Dedifferentiated amniotic fluid mesenchymal stem cell (primary cell): ENCODE measurements at regions not wholly inside any gene's neighbourhood (a gene's known extent, or its start where the extent isn't known, plus 50 kb on each side); places are given as distances from the start of the nearest gene placed in this dataset.
"Not testable (repeated sequence)": the region's sequence is repeated elsewhere in the genome, so short reads cannot be mapped to it uniquely, and the experiment has no call there.

Experiments
- DNase-seq: peaks from one replicate; pipeline ENCODE4 v3.0.0-alpha.2; 2016; ENCODE audit errors: extremely low spot score

GRCh38 chr18:78448591-78448990, 531.0 kb upstream of the SALL3 start:
- DNase-seq: no peak

GRCh38 chr18:78454221-78454620, 525.4 kb upstream of the SALL3 start:
- DNase-seq: no peak

- DNase-seq: no peak
Measured at GRCh38 chr18:78455386-78455785, 524.2 kb upstream of the SALL3 start.

GRCh38 chr18:78457011-78457410, 522.6 kb upstream of the SALL3 start:
- no peak for DNase-seq

- no peak for DNase-seq
Measured at GRCh38 chr18:78457731-78458130, 521.9 kb upstream of the SALL3 start.

GRCh38 chr18:78458356-78458755, 521.3 kb upstream of the SALL3 start:
- no peak for DNase-seq

- no peak for DNase-seq
Measured at GRCh38 chr18:78459668-78460067, 520.0 kb upstream of the SALL3 start.

GRCh38 chr18:78460558-78460957, 519.1 kb upstream of the SALL3 start:
- no peak for DNase-seq

GRCh38 chr18:78473563-78473962, 506.1 kb upstream of the SALL3 start:
- no peak for DNase-seq

- no peak for DNase-seq
Measured at GRCh38 chr18:78477840-78478239, 501.8 kb upstream of the SALL3 start.

GRCh38 chr18:78479443-78479842, 500.2 kb upstream of the SALL3 start:
- DNase-seq: no peak

- DNase-seq: no peak
Measured at GRCh38 chr18:78480262-78481054, 499.2 kb upstream of the SALL3 start.

- no peak for DNase-seq
Measured at GRCh38 chr18:78482378-78482777, 497.2 kb upstream of the SALL3 start.

- DNase-seq: no peak
Measured at GRCh38 chr18:78487649-78488048, 492.0 kb upstream of the SALL3 start.

- no peak for DNase-seq
Measured at GRCh38 chr18:78492064-78492812, 487.4 kb upstream of the SALL3 start.

GRCh38 chr18:78492813-78493371, 486.7 kb upstream of the SALL3 start:
- no peak for DNase-seq

GRCh38 chr18:78493490-78493889, 486.1 kb upstream of the SALL3 start:
- DNase-seq: not testable (repeated sequence)

- no peak for DNase-seq
Measured at GRCh38 chr18:78494204-78495085, 485.2 kb upstream of the SALL3 start.

- DNase-seq: no peak
Measured at GRCh38 chr18:78495550-78495949, 484.1 kb upstream of the SALL3 start.

GRCh38 chr18:78496079-78496478, 483.5 kb upstream of the SALL3 start:
- no peak for DNase-seq

- DNase-seq: no peak
Measured at GRCh38 chr18:78497641-78498040, 482.0 kb upstream of the SALL3 start.

- DNase-seq: no peak
Measured at GRCh38 chr18:78499586-78499985, 480.0 kb upstream of the SALL3 start.
